ENCODE measurements at regions not wholly inside any gene's neighbourhood (a gene's known extent, or its start where the extent isn't known, plus 50 kb on each side); places are given as distances from the start of the nearest gene placed in this dataset.

DNA sequence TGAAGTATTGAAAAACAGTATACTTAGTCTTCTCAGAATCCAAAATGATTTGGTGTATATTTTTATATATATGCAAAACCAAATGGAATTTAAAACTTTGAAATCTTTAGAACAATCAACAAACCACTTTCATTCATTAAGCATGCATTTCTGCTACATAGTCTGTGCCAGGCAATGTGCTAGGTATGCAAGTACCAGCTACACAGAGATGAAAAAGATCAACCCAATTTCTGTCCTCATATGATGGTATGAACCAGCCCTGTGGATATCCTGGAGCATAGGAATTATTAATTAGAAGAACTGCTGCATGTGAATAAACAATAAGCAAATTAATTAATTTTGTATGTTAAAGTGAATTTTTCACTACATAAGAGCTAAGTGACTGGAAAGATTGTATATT lies 51.2 kb upstream of the RTN4 start:
- DNase-seq = no peak

DNA sequence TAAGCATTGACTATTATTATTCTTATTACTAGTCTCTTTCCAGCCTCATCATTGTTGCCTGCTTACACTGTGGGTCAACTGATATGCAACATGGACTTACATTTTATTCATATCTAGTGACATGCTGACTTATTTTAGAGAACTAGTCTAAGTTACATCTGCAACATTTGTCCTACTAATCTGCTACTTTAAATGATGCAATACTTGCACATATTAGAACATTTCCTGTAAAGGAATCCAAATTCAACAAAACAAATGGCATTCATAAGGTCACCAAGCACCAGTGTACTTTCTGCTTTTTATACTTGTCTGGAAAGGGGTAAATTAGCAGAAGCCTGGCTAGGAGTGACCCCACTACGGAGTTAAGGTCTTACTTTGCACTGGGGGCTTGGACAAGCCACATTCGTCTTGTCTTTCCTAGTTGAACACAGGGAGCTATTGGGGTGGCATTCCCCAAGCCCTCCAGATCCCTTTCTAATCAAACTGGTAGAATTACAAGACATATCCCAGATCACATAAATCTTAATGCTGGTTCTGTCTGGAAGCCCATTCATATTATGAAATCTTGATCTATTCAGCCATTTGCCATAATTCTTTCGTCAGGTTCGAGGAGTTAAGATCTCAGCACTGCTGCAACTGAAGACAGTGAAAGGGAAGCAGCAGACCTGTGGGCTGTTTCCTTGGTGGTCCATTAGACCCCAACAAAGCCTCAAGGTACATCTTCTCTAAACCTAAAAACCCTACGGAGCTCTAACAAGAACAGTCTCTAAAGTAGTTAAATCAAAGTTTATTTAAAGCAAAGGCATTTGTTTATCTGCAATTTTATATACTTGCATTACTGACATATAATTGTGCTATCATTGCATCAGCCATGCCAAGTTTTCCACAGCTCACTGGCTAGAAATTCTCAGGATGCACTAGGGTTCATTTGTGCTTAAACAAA lies 49.9 kb upstream of the RTN4 start:
- DNase-seq = no peak

All from T1000 (cell line).